Adrenal gland (tissue), 9 donors: ENCODE measurements at regions not wholly inside any gene's neighbourhood (a gene's known extent, or its start where the extent isn't known, plus 50 kb on each side); places are given as distances from the start of the nearest gene placed in this dataset.
"Not testable (repeated sequence)": the region's sequence is repeated elsewhere in the genome, so short reads cannot be mapped to it uniquely, and the experiment has no call there.

Experiments
- DNase-seq, 7 donors: peaks; one replicate each; pipeline ENCODE4 v3.0.0-alpha.2; 2019 to 2020
- H3K27ac ChIP-seq, 5 donors: fragments of 200-600 bp; sonication (generic) in 4 of 5; 1 replicate in 3 of 5; 2 replicates in 2 of 5; pipeline versions ENCODE4 v1.5.1 to v1.8.0; 2016 to 2020; ENCODE audit warnings: mild to moderate bottlenecking in 1 of 5
- H3K27me3 ChIP-seq: fragments of 200-600 bp; 2 replicates; pipeline ENCODE4 v1.8.0; 2021
- H3K36me3 ChIP-seq, 2 donors: fragments of 200-600 bp; replicated peaks in 1 of 2; 1 replicate in 1 of 2; 2 replicates in 1 of 2; pipeline versions ENCODE4 v1.5.1 to v1.8.0; 2018 to 2022
- H3K4me1 ChIP-seq, 2 donors: fragments of 200-600 bp; replicated peaks in 1 of 2; 1 replicate in 1 of 2; 2 replicates in 1 of 2; pipeline versions ENCODE4 v1.5.1 to v1.8.0; 2018 to 2021
- H3K4me3 ChIP-seq, 4 donors: fragments of 200-600 bp; sonication (generic) in 3 of 4; one replicate each; pipeline ENCODE4 v1.5.1; 2016 to 2018
- H3K9me3 ChIP-seq, 3 donors: fragments of 200-600 bp; sonication (generic) in 1 of 3; replicated peaks in 1 of 3; 1 replicate in 2 of 3; 2 replicates in 1 of 3; pipeline versions ENCODE4 v1.5.1 to v1.8.0; 2016 to 2021
- POLR2A ChIP-seq, 2 donors: fragments of 450-650 bp; IDR thresholded peaks; one replicate each; pipeline ENCODE4 v1.6.1; 2017; ENCODE audit warnings: antibody characterized with exemption in 2 of 2, mild to moderate bottlenecking in 2 of 2, moderate library complexity in 1 of 2
- WGBS, 4 donors: extraction: QIAGEN DNeasy Blood & Tissue Kit in 2 of 4; methylation state at CpG; one replicate each; pipeline versions ENCODE4 v1.1.5 to v1.1.7; 2013 to 2017; 5-methylcytosine and 5-hydroxymethylcytosine counted together
- intact Hi-C, 2 donors: fragments of 100-400 bp; cut with DNase I; formaldehyde crosslinking; loops; one replicate each; pipeline versions ENCODE4 v1.14.1 to v1.15.0; 2022 to 2023
- TF ChIP-seq, protein P1 (sequence below), 6 experiments: fragments of 450-650 bp in 4 of 6; fragments of 200-600 bp in 2 of 6; sonication (generic) in 1 of 6; IDR thresholded peaks; 1 replicate in 5 of 6; 2 replicates in 1 of 6; pipeline versions ENCODE4 v1.5.1 to v1.8.0; 2016 to 2021; ENCODE audit warnings: antibody characterized with exemption in 6 of 6, mild to moderate bottlenecking in 2 of 6, moderate library complexity in 1 of 6
- donor health status: healthy with polysubstance abuse.
- donor health status: Bipolar disorder and iron deficiency.
- donor health status: DM: yes; HTN: yes; CAD: no.
- donor health status: DM: no; HTN: no; CAD: no.
- donor health status: DM: no; HTN: no; CAD: no.

DNA sequence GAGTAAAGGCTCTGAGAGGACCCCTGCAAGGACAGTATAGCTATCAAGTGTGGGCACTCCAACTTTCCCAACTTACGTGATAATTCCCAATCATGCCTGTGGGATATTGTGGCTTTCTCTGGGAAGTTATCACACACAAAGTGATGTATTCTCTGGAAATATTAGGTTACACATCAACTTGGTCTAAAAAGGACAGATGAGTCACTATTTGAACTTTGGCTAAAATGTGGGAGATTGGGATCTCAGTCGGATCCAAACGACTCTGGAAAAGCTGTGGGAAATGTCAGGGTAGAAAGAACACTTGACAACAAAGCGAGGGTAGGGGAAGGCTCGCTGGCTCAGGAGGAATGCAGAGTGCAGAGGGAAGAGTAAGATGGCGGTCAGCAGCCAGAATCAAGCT, 1048.9 kb downstream of the BCL11B start:
- 79 to 86% (median 83%) methylated on average over 6 of the region's 6 CpGs for WGBS, 4 donors
- Histone ChIP-seq H3K27me3 (no peaks in the 10 kb centered on the region), H3K27ac (no peak overlapping the region), H3K9me3 (no peaks in the 10 kb centered on the region), H3K4me3 (no peak overlapping the region), H3K4me1 (no peaks in the 10 kb centered on the region), H3K36me3 (no peaks in the 10 kb centered on the region)
- DNase-seq, result no peak
- intact Hi-C loops, result no loop called here
- TF ChIP-seq POLR2A (IDR thresholded peaks at IDR 0.05), result no peak
- TF ChIP-seq, protein P1, sequence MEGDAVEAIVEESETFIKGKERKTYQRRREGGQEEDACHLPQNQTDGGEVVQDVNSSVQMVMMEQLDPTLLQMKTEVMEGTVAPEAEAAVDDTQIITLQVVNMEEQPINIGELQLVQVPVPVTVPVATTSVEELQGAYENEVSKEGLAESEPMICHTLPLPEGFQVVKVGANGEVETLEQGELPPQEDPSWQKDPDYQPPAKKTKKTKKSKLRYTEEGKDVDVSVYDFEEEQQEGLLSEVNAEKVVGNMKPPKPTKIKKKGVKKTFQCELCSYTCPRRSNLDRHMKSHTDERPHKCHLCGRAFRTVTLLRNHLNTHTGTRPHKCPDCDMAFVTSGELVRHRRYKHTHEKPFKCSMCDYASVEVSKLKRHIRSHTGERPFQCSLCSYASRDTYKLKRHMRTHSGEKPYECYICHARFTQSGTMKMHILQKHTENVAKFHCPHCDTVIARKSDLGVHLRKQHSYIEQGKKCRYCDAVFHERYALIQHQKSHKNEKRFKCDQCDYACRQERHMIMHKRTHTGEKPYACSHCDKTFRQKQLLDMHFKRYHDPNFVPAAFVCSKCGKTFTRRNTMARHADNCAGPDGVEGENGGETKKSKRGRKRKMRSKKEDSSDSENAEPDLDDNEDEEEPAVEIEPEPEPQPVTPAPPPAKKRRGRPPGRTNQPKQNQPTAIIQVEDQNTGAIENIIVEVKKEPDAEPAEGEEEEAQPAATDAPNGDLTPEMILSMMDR (IDR thresholded peaks at IDR 0.05), result no peak

DNA sequence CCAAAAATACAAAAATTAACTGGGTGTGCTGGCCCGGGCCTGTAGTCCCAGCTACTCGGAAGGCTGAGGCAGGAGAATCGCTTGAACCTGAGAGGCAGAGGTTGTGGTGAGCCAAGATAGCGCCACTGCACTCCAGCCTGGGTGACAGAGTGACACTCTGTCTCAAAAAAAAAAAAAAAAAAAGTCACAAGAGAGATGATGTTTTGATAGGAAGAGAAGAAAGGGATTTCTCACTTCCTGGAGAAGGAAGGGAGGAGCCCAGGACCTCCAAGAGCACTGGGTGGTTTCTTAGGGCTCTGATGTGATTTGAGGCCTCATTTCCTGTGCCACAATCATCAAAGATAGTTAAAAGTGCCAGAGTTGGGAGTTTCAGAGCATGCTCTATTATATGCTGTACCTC, 1048.3 kb downstream of the BCL11B start:
- intact Hi-C loops, DNase-seq, H3K27ac ChIP-seq, H3K4me1 ChIP-seq, H3K27me3 ChIP-seq, H3K36me3 ChIP-seq, H3K4me3 ChIP-seq, H3K9me3 ChIP-seq: not testable (repeated sequence)
- WGBS, 4 donors, result 86 to 91% (median 88%) methylated on average over 4 of the region's 4 CpGs

DNA sequence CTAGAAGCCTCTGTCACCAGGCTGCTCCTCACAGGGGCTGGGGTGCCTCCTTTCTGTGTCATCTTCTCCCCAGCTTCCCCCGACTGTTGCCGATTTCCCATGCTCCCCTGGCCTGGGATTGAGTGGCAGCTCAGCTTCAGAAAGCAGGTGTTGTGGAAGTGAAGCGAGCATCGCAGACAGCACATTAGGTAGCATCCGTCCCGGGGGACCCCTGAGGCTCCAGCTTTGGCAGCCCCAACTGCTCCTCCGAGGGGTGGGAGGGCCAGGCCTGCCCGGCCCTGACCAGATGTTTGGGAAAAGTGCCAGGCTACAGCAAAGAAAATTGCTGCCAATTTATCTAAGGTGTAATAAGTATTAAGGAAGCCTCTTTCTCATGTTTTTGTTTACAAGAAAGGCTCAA, 1045.6 kb downstream of the BCL11B start:
- H3K27ac ChIP-seq, result no peak overlapping the region
- intact Hi-C loops, result no loop called here
- no peaks in the 10 kb centered on the region for H3K27me3 ChIP-seq
- WGBS, 4 donors, result 69 to 72% (median 70%) methylated on average over 8 of the region's 8 CpGs
- H3K4me1 ChIP-seq, result no peaks in the 10 kb centered on the region
- no peaks in the 10 kb centered on the region for H3K9me3 ChIP-seq
- H3K4me3 ChIP-seq, result no peak overlapping the region
- no peak for DNase-seq
- TF ChIP-seq POLR2A (IDR thresholded peaks at IDR 0.05), result no peak
- TF ChIP-seq, protein P1 (IDR thresholded peaks at IDR 0.05), result no peak
- no peaks in the 10 kb centered on the region for H3K36me3 ChIP-seq

DNA sequence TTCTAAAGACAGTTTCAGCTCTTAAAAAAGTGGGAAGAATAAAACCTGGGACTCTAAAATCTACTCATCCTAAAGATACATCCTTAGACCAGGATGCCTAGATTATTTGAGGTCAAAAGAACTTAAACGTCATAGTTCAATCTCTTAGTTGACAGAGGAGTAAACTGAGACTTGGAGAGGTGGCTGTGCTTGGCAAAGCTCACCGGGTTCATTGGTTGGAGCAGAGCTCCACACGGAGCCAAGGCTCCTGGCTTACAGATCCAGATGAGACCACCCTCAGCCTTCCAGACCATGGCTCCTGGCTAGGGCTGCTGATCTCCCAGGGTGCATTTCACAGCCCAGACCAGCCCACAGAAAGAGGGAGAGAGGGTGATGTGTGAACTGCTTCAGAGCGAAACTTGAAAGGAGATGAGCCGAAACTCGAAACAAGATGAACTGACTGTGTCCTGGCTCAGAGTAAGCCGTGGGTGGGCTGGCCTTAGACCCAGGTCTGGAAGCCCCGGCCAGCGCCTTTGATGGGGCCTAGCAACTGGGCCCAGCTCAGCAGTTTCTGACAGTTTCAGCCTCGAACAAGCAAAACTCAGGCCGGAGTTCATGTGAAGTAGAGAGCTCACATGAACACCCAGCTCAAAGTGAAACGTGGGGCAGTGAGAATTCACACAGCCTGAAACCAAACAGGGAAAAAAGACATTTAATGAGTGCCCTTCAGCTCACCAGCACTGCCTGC, 1044.8 kb downstream of the BCL11B start:
- Histone ChIP-seq H3K27ac (no peak overlapping the region), H3K36me3 (no peaks in the 10 kb centered on the region), H3K4me3 (no peak overlapping the region), H3K4me1 (no peaks in the 10 kb centered on the region), H3K9me3 (no peaks in the 10 kb centered on the region), H3K27me3 (no peaks in the 10 kb centered on the region)
- no peak for DNase-seq
- intact Hi-C loops, result no loop called here
- 50 to 71% (median 57%) methylated on average over 12 of the region's 12 CpGs for WGBS, 4 donors
- TF ChIP-seq POLR2A (IDR thresholded peaks at IDR 0.05), result no peak
- TF ChIP-seq, protein P1 (IDR thresholded peaks at IDR 0.05), result no peak

DNA sequence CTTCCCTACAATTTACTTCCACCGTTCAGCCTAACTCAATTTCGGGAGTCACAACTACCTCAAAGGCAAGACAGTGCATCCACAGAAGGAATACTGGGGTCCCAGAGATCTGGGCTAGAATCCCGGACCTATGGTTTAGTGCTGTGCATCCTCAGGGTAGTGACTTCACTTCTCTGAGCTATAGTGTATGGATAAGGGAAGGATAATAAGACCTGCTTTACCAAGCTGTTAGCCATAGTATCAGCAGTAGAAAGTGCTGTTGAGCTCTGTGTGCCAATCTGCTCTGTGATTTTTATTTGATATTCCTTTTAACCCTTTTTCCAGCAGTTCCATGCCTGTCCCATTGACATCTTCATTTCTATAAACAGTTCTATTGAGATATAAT, 1044.3 kb downstream of the BCL11B start:
- Histone ChIP-seq H3K27ac (no peak overlapping the region), H3K36me3 (no peaks in the 10 kb centered on the region), H3K9me3 (no peaks in the 10 kb centered on the region), H3K27me3 (no peaks in the 10 kb centered on the region), H3K4me3 (no peak overlapping the region), H3K4me1 (no peaks in the 10 kb centered on the region)
- intact Hi-C loops, result no loop called here
- TF ChIP-seq POLR2A (IDR thresholded peaks at IDR 0.05), result no peak
- TF ChIP-seq, protein P1 (IDR thresholded peaks at IDR 0.05), result no peak
- 69 to 76% (median 72%) methylated on average over 3 of the region's 3 CpGs for WGBS, 4 donors
- no peak for DNase-seq
